OCI-LY3 (cell line): ENCODE measurements at regions not wholly inside any gene's neighbourhood (a gene's known extent, or its start where the extent isn't known, plus 50 kb on each side); places are given as distances from the start of the nearest gene placed in this dataset.

ENCODE experiments used
- EZH2phosphoT487 ChIP-seq: fragments of 200-600 bp; shearing (Covaris generic); IDR thresholded peaks from 2 replicates; pipeline ENCODE4 v1.6.1; 2018; ENCODE audit warnings: antibody characterized with exemption, mixed run types, low read depth
- TF ChIP-seq, protein P1 (sequence below): fragments of 200-600, 300-600 bp; sonication (generic); IDR thresholded peaks from 2 replicates; pipeline ENCODE4 v1.5.1; 2014; ENCODE audit warnings: antibody characterized with exemption, low read length, low read depth

DNA sequence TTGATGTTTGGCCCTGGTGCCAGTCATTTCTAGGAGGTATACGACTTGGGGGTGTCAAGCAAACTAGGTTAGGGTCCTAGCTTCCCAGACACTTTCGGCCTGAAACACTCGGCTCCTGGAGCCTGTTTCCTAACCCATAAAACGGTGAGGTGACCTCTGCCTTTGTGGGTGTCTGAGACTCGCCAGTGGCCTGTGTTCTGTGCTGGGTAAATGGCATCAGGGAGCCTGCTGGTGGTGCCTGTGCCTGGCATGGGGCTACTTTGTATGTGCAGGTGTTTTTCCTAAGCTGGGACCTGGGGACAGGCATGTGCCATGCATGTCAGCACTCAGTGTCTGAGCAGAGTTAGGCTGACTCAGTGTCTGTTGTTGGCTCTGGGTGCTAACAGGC is 139.2 kb downstream of the GLI2 start:
- TF ChIP-seq, protein P1, sequence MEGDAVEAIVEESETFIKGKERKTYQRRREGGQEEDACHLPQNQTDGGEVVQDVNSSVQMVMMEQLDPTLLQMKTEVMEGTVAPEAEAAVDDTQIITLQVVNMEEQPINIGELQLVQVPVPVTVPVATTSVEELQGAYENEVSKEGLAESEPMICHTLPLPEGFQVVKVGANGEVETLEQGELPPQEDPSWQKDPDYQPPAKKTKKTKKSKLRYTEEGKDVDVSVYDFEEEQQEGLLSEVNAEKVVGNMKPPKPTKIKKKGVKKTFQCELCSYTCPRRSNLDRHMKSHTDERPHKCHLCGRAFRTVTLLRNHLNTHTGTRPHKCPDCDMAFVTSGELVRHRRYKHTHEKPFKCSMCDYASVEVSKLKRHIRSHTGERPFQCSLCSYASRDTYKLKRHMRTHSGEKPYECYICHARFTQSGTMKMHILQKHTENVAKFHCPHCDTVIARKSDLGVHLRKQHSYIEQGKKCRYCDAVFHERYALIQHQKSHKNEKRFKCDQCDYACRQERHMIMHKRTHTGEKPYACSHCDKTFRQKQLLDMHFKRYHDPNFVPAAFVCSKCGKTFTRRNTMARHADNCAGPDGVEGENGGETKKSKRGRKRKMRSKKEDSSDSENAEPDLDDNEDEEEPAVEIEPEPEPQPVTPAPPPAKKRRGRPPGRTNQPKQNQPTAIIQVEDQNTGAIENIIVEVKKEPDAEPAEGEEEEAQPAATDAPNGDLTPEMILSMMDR, result no peak
- TF ChIP-seq EZH2phosphoT487, result no peak
